H1 (cell line): ENCODE measurements at regions not wholly inside any gene's neighbourhood (a gene's known extent, or its start where the extent isn't known, plus 50 kb on each side); places are given as distances from the start of the nearest gene placed in this dataset.
"Not testable (repeated sequence)": the region's sequence is repeated elsewhere in the genome, so short reads cannot be mapped to it uniquely, and the experiment has no call there.

Experiments
- CTCF ChIA-PET: fragments of 300-600 bp; sonication (Branson Sonifier 250); formaldehyde crosslinking; loops from one replicate; lab custom pipeline; 2021; ENCODE audit not compliant: partially characterized antibody; lab: Charles Lee
- POLR2A ChIA-PET: fragments of 300-600 bp; sonication (Branson Sonifier 250); formaldehyde crosslinking; loops from one replicate; lab custom pipeline; 2021; ENCODE audit warnings: inconsistent platforms; ENCODE audit not compliant: partially characterized antibody; lab: Charles Lee
- DNase-seq, 2 experiments: peaks; one replicate each; pipeline versions ENCODE4 v3.0.0 to v3.0.0-alpha.2; 2010 to 2022; ENCODE audit warnings: low spot score in 2 of 2, low read depth in 1 of 2, mixed read lengths in 1 of 2
- FAIRE-seq: peaks from 2 replicates; lab custom pipeline; 2011; peaks lifted over from hg19 to GRCh38; lab: Jason Lieb, UNC
- H2AFZ ChIP-seq: 2 replicates; pipeline ENCODE4 v1.8.1; 2012; ENCODE audit warnings: low read length, inconsistent platforms
- H2AK5ac ChIP-seq: 2 replicates; pipeline ENCODE4 v1.6.1; 2013; ENCODE audit warnings: low read depth, low read length
- H2BK120ac ChIP-seq: replicated peaks from 2 replicates; pipeline ENCODE3; 2013; ENCODE audit warnings: low read depth, low read length, inconsistent platforms
- H2BK12ac ChIP-seq: 2 replicates; pipeline ENCODE4 v1.6.1; 2013; ENCODE audit warnings: low read depth, low read length
- H2BK15ac ChIP-seq: 2 replicates; pipeline ENCODE4 v1.6.1; 2013; ENCODE audit warnings: low read length
- H2BK20ac ChIP-seq: 2 replicates; pipeline ENCODE4 v1.6.1; 2013; ENCODE audit warnings: low read length
- H2BK5ac ChIP-seq: 2 replicates; pipeline ENCODE4 v1.6.1; 2013; ENCODE audit warnings: low read depth, low read length
- H3K14ac ChIP-seq: 2 replicates; pipeline ENCODE4 v1.6.1; 2013; ENCODE audit warnings: inconsistent platforms; ENCODE audit not compliant: insufficient read length
- H3K18ac ChIP-seq: 2 replicates; pipeline ENCODE4 v1.6.1; 2013; ENCODE audit warnings: low read length; ENCODE audit errors: extremely low read depth
- H3K23ac ChIP-seq: 2 replicates; pipeline ENCODE4 v1.6.1; 2013; ENCODE audit warnings: inconsistent platforms; ENCODE audit not compliant: insufficient read length
- H3K23me2 ChIP-seq: 2 replicates; pipeline ENCODE4 v1.6.1; 2013; ENCODE audit warnings: low read depth, low read length
- H3K27ac ChIP-seq: 2 replicates; pipeline ENCODE4 v1.6.1; 2011; ENCODE audit warnings: low read depth, low read length, inconsistent platforms
- H3K27me3 ChIP-seq, 4 experiments: replicated peaks in 1 of 4; 1 replicate in 1 of 4; 2 replicates in 3 of 4; pipeline versions ENCODE4 v1.6.1 to v1.8.1; 2011 to 2013; ENCODE audit warnings: low read length in 3 of 4, mild to moderate bottlenecking in 3 of 4, inconsistent platforms in 2 of 4, mixed read lengths in 2 of 4, moderate library complexity in 1 of 4; ENCODE audit not compliant: control insufficient read depth in 3 of 4, insufficient read depth in 3 of 4; ENCODE audit errors: extremely low read depth in 1 of 4
- H3K36me3 ChIP-seq, 4 experiments: 2 replicates each; pipeline versions ENCODE4 v1.6.1 to v1.8.1; 2011 to 2013; ENCODE audit warnings: mild to moderate bottlenecking in 4 of 4, low read length in 3 of 4, moderate library complexity in 2 of 4, control low read depth in 1 of 4, inconsistent platforms in 1 of 4; ENCODE audit not compliant: insufficient read depth in 4 of 4, control insufficient read depth in 2 of 4
- H3K4ac ChIP-seq: replicated peaks from 2 replicates; pipeline ENCODE3; 2013; ENCODE audit warnings: low read length, low read depth, mixed read lengths, inconsistent platforms; ENCODE audit not compliant: insufficient read length
- H3K4me1 ChIP-seq, 4 experiments: replicated peaks in 1 of 4; 1 replicate in 1 of 4; 2 replicates in 3 of 4; pipeline versions ENCODE4 v1.6.1 to v1.8.1; 2011 to 2013; ENCODE audit warnings: low read length in 3 of 4, inconsistent platforms in 2 of 4, mixed read lengths in 1 of 4; ENCODE audit not compliant: insufficient read depth in 4 of 4, control insufficient read depth in 3 of 4
- H3K4me2 ChIP-seq, 2 experiments: 2 replicates each; pipeline versions ENCODE4 v1.6.1 to v1.8.1; 2011 to 2013; ENCODE audit warnings: low read depth in 2 of 2, low read length in 2 of 2, control low read depth in 1 of 2, inconsistent platforms in 1 of 2, mild to moderate bottlenecking in 1 of 2; ENCODE audit not compliant: insufficient read depth in 1 of 2
- H3K4me3 ChIP-seq, 4 experiments: fragments of 200-600, 300-600 bp in 1 of 4; sonication (generic), shearing (Covaris generic), sonication (Bioruptor Twin) in 1 of 4; 2 replicates each; pipeline versions ENCODE4 v1.5.1 to v1.8.1; 2011 to 2016; ENCODE audit warnings: low read length in 4 of 4, low read depth in 3 of 4, control low read depth in 2 of 4, inconsistent platforms in 2 of 4, mild to moderate bottlenecking in 2 of 4, mixed read lengths in 1 of 4, moderate library complexity in 1 of 4; ENCODE audit not compliant: insufficient read depth in 2 of 4; ENCODE audit errors: extremely low read depth in 1 of 4
- H3K56ac ChIP-seq: replicated peaks from 2 replicates; pipeline ENCODE3; 2013; ENCODE audit warnings: low read depth, mild to moderate bottlenecking, mixed read lengths, low read length, inconsistent platforms; ENCODE audit not compliant: insufficient read length
- H3K79me1 ChIP-seq: 2 replicates; pipeline ENCODE4 v1.6.1; 2013; ENCODE audit warnings: low read depth, low read length, control low read depth
- H3K79me2 ChIP-seq, 2 experiments: 2 replicates each; pipeline versions ENCODE4 v1.6.1 to v1.8.1; 2012 to 2013; ENCODE audit warnings: low read length in 2 of 2, mild to moderate bottlenecking in 2 of 2, inconsistent platforms in 1 of 2; ENCODE audit not compliant: insufficient read depth in 2 of 2, control insufficient read depth in 1 of 2
- H3K9ac ChIP-seq, 4 experiments: replicated peaks in 1 of 4; 1 replicate in 1 of 4; 2 replicates in 3 of 4; pipeline versions ENCODE4 v1.6.1 to v1.8.1; 2011 to 2013; ENCODE audit warnings: low read depth in 3 of 4, low read length in 3 of 4, control low read depth in 2 of 4, mild to moderate bottlenecking in 2 of 4, moderate library complexity in 2 of 4, inconsistent platforms in 1 of 4; ENCODE audit errors: extremely low read depth in 1 of 4
- H3K9me3 ChIP-seq, 2 experiments: 2 replicates each; pipeline versions ENCODE4 v1.6.1 to v1.8.1; 2012 to 2013; ENCODE audit warnings: mild to moderate bottlenecking in 2 of 2, moderate library complexity in 2 of 2, control low read depth in 1 of 2, inconsistent platforms in 1 of 2, low read depth in 1 of 2, low read length in 1 of 2, mixed read lengths in 1 of 2; ENCODE audit not compliant: insufficient read depth in 2 of 2
- H4K20me1 ChIP-seq, 2 experiments: replicated peaks in 1 of 2; 2 replicates each; pipeline versions ENCODE3 to v1.8.1; 2011 to 2013; ENCODE audit warnings: inconsistent platforms in 2 of 2, low read length in 2 of 2, mild to moderate bottlenecking in 1 of 2; ENCODE audit not compliant: insufficient read depth in 2 of 2, control insufficient read depth in 1 of 2
- H4K5ac ChIP-seq: 2 replicates; pipeline ENCODE4 v1.6.1; 2013; ENCODE audit warnings: low read length, low read depth, mixed read lengths, inconsistent platforms; ENCODE audit not compliant: insufficient read length
- H4K8ac ChIP-seq: 2 replicates; pipeline ENCODE4 v1.8.0; 2013; ENCODE audit warnings: mild to moderate bottlenecking, moderate library complexity, low read length, inconsistent platforms; ENCODE audit not compliant: insufficient read depth; ENCODE audit errors: extremely low read depth
- H4K91ac ChIP-seq: replicated peaks from 2 replicates; pipeline ENCODE3; 2013; ENCODE audit warnings: low read length, mixed read lengths, inconsistent platforms; ENCODE audit not compliant: insufficient read length
- POLR2A ChIP-seq, 2 experiments: IDR thresholded peaks; 1 replicate in 1 of 2; 2 replicates in 1 of 2; pipeline ENCODE4 v1.6.1; 2011; ENCODE audit warnings: low read depth in 2 of 2, low read length in 2 of 2, mild to moderate bottlenecking in 2 of 2; ENCODE audit errors: control extremely low read depth in 1 of 2
- RAD21 ChIP-seq, 2 experiments: IDR thresholded peaks in 1 of 2; conservative IDR thresholded peaks in 1 of 2; 2 replicates each; pipeline ENCODE4 v1.6.1; 2011; ENCODE audit warnings: low read depth in 2 of 2, low read length in 2 of 2, improper control_type of control experiment in 1 of 2, inconsistent platforms in 1 of 2, mild to moderate bottlenecking in 1 of 2, moderate library complexity in 1 of 2
- WGBS, 2 experiments: shearing (Covaris generic) in 1 of 2; methylation state at CpG; one replicate each; pipeline versions ENCODE4 v1.1.6 to v1.1.7; 2013 to 2015; ENCODE audit warnings: low lambda C conversion rate in 2 of 2, mixed read lengths in 2 of 2, inconsistent platforms in 1 of 2, low coverage in 1 of 2, missing lambda C conversion rate in 1 of 2; ENCODE audit not compliant: insufficient replicate concordance in 2 of 2, insufficient coverage in 1 of 2, insufficient read length in 1 of 2; ENCODE audit errors: extremely low coverage in 1 of 2, missing lambda C conversion rate in 1 of 2; 5-methylcytosine and 5-hydroxymethylcytosine counted together
- TF ChIP-seq, protein P1 (sequence below): IDR thresholded peaks from 2 replicates; pipeline ENCODE4 v1.6.1; 2011; ENCODE audit warnings: low read length, improper control_type of control experiment

DNA sequence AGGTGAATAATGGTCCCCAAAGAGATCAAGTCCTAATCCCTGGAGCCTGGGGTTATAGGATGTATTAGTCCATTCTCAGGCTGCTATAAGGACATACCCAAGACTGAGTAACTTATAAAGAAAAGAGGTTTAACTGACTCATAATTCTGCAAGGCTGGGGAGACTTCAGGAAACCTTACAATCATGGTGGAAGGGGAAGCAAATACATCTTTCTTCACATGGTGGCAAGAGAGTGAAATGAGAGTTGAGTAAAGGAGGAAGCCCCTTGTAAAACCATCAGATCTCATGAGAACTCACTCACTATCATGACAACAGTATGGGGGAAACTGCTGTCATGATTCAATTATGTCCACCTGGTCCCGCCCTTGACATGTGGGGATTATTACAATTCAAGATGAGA is 142.9 kb upstream of the ANKRD28 start (continued):
- no peak for TF ChIP-seq RAD21 (IDR thresholded peaks at IDR 0.05 in 1 of 2, conservative IDR thresholded peaks at IDR 0.05 in 1 of 2; ENCODE audit: low read depth in 2 of 2, low read length in 2 of 2)
- TF ChIP-seq POLR2A (IDR thresholded peaks at IDR 0.05; ENCODE audit: control extremely low read depth in 1 of 2, low read depth in 2 of 2, low read length in 2 of 2): no peak
- TF ChIP-seq, protein P1, sequence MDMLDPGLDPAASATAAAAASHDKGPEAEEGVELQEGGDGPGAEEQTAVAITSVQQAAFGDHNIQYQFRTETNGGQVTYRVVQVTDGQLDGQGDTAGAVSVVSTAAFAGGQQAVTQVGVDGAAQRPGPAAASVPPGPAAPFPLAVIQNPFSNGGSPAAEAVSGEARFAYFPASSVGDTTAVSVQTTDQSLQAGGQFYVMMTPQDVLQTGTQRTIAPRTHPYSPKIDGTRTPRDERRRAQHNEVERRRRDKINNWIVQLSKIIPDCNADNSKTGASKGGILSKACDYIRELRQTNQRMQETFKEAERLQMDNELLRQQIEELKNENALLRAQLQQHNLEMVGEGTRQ: no peak

DNA sequence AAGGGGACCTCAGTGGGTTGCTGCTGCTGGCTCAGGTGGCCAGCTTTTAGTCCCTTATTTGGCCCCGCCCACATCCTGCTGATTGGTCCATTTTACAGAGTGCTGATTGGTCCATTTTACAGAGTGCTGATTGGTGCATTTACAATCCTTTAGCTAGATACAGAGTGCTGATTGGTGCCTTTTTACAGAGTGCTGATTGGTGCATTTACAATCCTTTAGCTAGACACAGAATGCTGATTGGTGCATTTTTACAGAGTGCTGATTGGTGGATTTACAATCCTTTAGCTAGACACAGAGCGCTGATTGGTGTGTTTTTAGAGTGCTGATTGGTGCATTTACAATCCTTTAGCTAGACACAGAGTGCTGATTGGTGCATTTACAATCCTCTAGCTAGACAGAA is 143.7 kb upstream of the ANKRD28 start:
- not testable (repeated sequence) for H4K8ac ChIP-seq, H3K4me3 ChIP-seq, H3K56ac ChIP-seq, H4K91ac ChIP-seq, H3K4ac ChIP-seq, H3K23ac ChIP-seq, H3K27ac ChIP-seq, H3K14ac ChIP-seq, DNase-seq, H2AFZ ChIP-seq, H2BK15ac ChIP-seq, H3K79me1 ChIP-seq, H3K27me3 ChIP-seq, H2AK5ac ChIP-seq, H3K18ac ChIP-seq, FAIRE-seq, H2BK120ac ChIP-seq, H3K4me2 ChIP-seq, H3K9ac ChIP-seq, H3K23me2 ChIP-seq, H3K9me3 ChIP-seq, H2BK20ac ChIP-seq, H3K36me3 ChIP-seq, H4K20me1 ChIP-seq, H2BK5ac ChIP-seq, H4K5ac ChIP-seq, H3K79me2 ChIP-seq, H2BK12ac ChIP-seq, H3K4me1 ChIP-seq
- CTCF ChIA-PET: interaction anchor here (1.1 to 1.3 kb wide), 3 partner anchors 8 to 306 kb away, joined by 3 to 4 read pairs (median 3); no protein-coding TSS in a partner anchor
- WGBS, 2 experiments: 69% methylated on average over 2 of the region's 2 CpGs; no CpG with 5 or more reads in 1 of the 2 experiments
- POLR2A ChIA-PET: interaction anchor here (1.5 kb wide), 1 partner anchor 59 kb away, joined by 3 read pairs; no protein-coding TSS in a partner anchor
